HepG2 (cell line): ENCODE measurements at regions not wholly inside any gene's neighbourhood (a gene's known extent, or its start where the extent isn't known, plus 50 kb on each side); places are given as distances from the start of the nearest gene placed in this dataset.

Experiments
- ATAC-seq: fragments of 200-7000 bp; cut with Tn5 transposase; 3 replicates; pipeline ENCODE4 v1.9.1; 2020; ENCODE audit warnings: mild to moderate bottlenecking, moderate library complexity
- BruUV-seq: library from RNA; stranded (reverse); fragments of 400-500 nt; replicated peaks from 2 replicates; lab custom pipeline; 2021; lab: Mats Ljungman, UMichigan
- CTCF ChIA-PET: fragments of 300-600 bp; formaldehyde crosslinking; extraction: SDS; loops from one replicate; lab custom pipeline; 2021; ENCODE audit warnings: low total read pairs, inconsistent platforms, low intra/inter-chr PET ratio; lab: Yijun Ruan, JAX
- POLR2A ChIA-PET: fragments of 350-600 bp; sonication (Branson Sonifier 250); formaldehyde crosslinking; loops from one replicate; lab custom pipeline; 2020; ENCODE audit warnings: antibody characterized with exemption, inconsistent platforms; lab: Yijun Ruan, JAX
- DNase-seq: peaks from one replicate; pipeline ENCODE4 v3.0.0-alpha.2; 2015; ENCODE audit warnings: low spot score
- FAIRE-seq: peaks from 3 replicates; lab custom pipeline; 2011; peaks lifted over from hg19 to GRCh38; lab: Jason Lieb, UNC
- H2AFZ ChIP-seq: one replicate; pipeline ENCODE4 v1.6.1; 2011; ENCODE audit warnings: low read length, inconsistent platforms
- H3K27ac ChIP-seq: fragments of 300-600 bp; 3 replicates; pipeline ENCODE4 v1.8.0; 2011; ENCODE audit warnings: mixed run types, mild to moderate bottlenecking, mixed read lengths, low read length, inconsistent platforms; ENCODE audit not compliant: insufficient read depth; ENCODE audit errors: extremely low read length
- H3K27me3 ChIP-seq, 2 experiments: fragments of 200-600 bp in 1 of 2; 2 replicates in 1 of 2; 3 replicates in 1 of 2; pipeline versions ENCODE4 v1.6.0 to v1.8.0; 2011; ENCODE audit warnings: low read length in 2 of 2, mild to moderate bottlenecking in 2 of 2, moderate library complexity in 2 of 2, inconsistent platforms in 1 of 2; ENCODE audit not compliant: insufficient read depth in 2 of 2, control insufficient read depth in 1 of 2
- H3K36me3 ChIP-seq, 2 experiments: fragments of 200-600 bp in 1 of 2; replicated peaks in 1 of 2; 2 replicates in 1 of 2; 3 replicates in 1 of 2; pipeline versions ENCODE4 v1.5.1 to v1.8.0; 2011; ENCODE audit warnings: low read length in 2 of 2, inconsistent platforms in 1 of 2; ENCODE audit not compliant: insufficient read depth in 2 of 2, control insufficient read depth in 1 of 2
- H3K4me1 ChIP-seq: 2 replicates; pipeline ENCODE4 v1.5.1; 2012; ENCODE audit warnings: low read length, inconsistent platforms; ENCODE audit not compliant: insufficient read depth
- H3K4me2 ChIP-seq: 2 replicates; pipeline ENCODE4 v1.6.0; 2011; ENCODE audit warnings: low read depth, low read length, inconsistent platforms
- H3K4me3 ChIP-seq, 3 experiments: fragments of 200-600 bp in 1 of 3; sonication (generic), shearing (Covaris generic) in 1 of 3; replicated peaks in 1 of 3; 2 replicates each; pipeline ENCODE4 v1.5.1; 2011 to 2016; ENCODE audit warnings: low read length in 3 of 3, inconsistent platforms in 2 of 3, low read depth in 2 of 3, mild to moderate bottlenecking in 2 of 3, control low read depth in 1 of 3, mixed read lengths in 1 of 3; ENCODE audit not compliant: insufficient read depth in 1 of 3
- H3K79me2 ChIP-seq: one replicate; pipeline ENCODE4 v1.6.1; 2011; ENCODE audit warnings: low read length, inconsistent platforms; ENCODE audit not compliant: insufficient read depth
- H3K9ac ChIP-seq: 2 replicates; pipeline ENCODE4 v1.6.0; 2011; ENCODE audit warnings: mild to moderate bottlenecking, low read depth, low read length, inconsistent platforms; ENCODE audit not compliant: insufficient read depth
- H3K9me3 ChIP-seq: 2 replicates; pipeline ENCODE4 v1.5.1; 2012; ENCODE audit warnings: mild to moderate bottlenecking, low read length
- H4K20me1 ChIP-seq: 2 replicates; pipeline ENCODE4 v1.6.0; 2011; ENCODE audit warnings: inconsistent platforms, mild to moderate bottlenecking, low read length, moderate library complexity; ENCODE audit not compliant: insufficient read depth
- CREB1 ChIP-seq, 2 experiments: fragments of 450-650 bp in 1 of 2; IDR thresholded peaks; 2 replicates each; pipeline ENCODE4 v1.6.1; 2016 to 2017; ENCODE audit warnings: control low read depth in 1 of 2, mild to moderate bottlenecking in 1 of 2, missing compliant biosample characterization in 1 of 2, missing genetic modification characterization in 1 of 2
- ZMYM3 ChIP-seq: sonication (generic); formaldehyde crosslinking; IDR thresholded peaks from 2 replicates; pipeline ENCODE4 v1.5.1; 2020; ENCODE audit warnings: mild to moderate bottlenecking, missing genetic modification reagents
- ZNF547 ChIP-seq: sonication (generic); formaldehyde crosslinking; IDR thresholded peaks from 2 replicates; pipeline ENCODE4 v1.5.1; 2020; ENCODE audit warnings: mild to moderate bottlenecking, missing genetic modification reagents
- WGBS: methylation state at CpG from one replicate; pipeline ENCODE4 v1.1.6; 2017; ENCODE audit warnings: low lambda C conversion rate; 5-methylcytosine and 5-hydroxymethylcytosine counted together
- in situ Hi-C: cut with HindIII; loops from 2 replicates; pipeline ENCODE4 v1.10.0; 2017; ENCODE audit warnings: low pct_unique_long_range_greater_than_20kb; ENCODE audit not compliant: extremely low pct_ligation_motif_present
- intact Hi-C: fragments of 100-400 bp; cut with micrococcal nuclease; formaldehyde crosslinking; loops from one replicate; pipeline ENCODE4 v1.10.0; 2022; ENCODE audit not compliant: unreplicated experiment
- TF ChIP-seq, protein P1 (sequence below): IDR thresholded peaks from 2 replicates; pipeline ENCODE4 v1.6.1; 2016; ENCODE audit warnings: missing compliant biosample characterization, missing genetic modification reagents, borderline replicate concordance

DNA sequence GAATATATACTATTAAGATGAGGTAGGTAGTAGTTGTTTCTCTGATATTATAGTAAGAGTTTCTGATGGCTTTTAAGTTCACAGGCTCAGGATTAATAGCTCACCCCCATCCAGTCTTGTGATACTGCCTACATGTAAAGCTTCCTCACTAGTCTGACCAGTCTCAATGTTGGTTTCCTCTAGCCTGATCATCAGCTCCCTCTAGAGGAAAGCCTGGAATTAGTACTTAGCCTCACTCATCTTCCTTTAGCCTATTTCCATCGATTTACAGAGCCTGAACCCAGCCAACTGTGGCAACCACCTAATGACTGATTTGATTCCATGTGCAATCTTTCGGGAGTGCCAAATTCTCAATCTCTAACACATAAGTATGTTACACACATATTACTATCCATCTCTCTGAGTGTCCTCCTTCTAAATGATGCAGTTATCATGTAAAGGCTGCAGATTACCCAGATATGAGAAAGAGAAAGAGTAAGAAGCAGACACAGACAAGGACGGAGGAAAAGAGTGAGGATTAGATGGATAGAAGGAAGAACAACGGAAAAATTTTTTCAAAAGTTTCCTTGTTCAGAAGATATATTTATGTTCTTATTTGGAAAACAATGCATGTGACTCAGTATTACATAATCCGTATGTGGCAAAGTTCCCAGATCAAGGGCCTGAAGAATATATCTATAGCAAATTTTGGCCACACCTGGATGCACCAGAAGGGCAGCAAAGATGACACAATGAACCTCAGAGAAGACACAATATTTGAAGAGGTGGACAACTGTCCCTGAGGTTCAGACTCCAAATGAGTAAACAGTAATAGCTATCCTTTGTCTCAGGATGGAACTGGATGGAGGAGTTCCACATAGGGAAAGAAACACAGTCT, 333.7 kb downstream of the ELAVL2 start (continued):
- TF ChIP-seq, protein P1, sequence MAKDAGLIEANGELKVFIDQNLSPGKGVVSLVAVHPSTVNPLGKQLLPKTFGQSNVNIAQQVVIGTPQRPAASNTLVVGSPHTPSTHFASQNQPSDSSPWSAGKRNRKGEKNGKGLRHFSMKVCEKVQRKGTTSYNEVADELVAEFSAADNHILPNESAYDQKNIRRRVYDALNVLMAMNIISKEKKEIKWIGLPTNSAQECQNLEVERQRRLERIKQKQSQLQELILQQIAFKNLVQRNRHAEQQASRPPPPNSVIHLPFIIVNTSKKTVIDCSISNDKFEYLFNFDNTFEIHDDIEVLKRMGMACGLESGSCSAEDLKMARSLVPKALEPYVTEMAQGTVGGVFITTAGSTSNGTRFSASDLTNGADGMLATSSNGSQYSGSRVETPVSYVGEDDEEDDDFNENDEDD, result no peak
- TF ChIP-seq ZMYM3 (CRISPR knock-in tag), result no peak

DNA sequence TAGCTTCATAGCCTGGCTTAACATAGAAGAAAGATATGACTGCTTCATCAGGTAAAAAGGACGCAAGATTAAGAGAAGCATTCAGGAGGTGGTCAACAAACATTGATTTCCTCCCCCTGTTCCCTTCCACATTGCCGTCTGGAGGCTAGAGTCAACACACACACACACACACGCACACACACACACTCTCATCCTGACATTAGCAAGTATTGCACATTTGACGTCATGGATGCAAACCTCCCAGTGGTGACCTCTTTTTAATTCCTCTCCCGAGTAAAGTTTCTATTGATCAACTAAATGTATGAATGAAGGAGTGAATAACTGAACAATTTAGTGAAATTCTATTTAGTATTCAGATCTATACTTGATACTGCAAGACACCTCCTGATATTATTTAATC, 332.8 kb downstream of the ELAVL2 start:
- POLR2A ChIA-PET, result no interaction called here
- H3K4me2 ChIP-seq, result no peak overlapping the region

More for the DNA sequence above, 332.8 kb downstream of the ELAVL2 start:
- H3K36me3 ChIP-seq, result no peaks in the 10 kb centered on the region
- FAIRE-seq (no peak), ATAC-seq (no peak), DNase-seq (no peak)
- H2AFZ ChIP-seq, result no peak overlapping the region
- no peak overlapping the region for H3K9ac ChIP-seq
- H3K27me3 ChIP-seq, result no peaks in the 10 kb centered on the region
- no peaks in the 10 kb centered on the region for H3K4me1 ChIP-seq
- no peak overlapping the region for H3K27ac ChIP-seq
- in situ Hi-C loops (no loop called here), intact Hi-C loops (loop anchor here (5.0 kb wide), 1 partner anchor 1021 kb away; no protein-coding TSS in a partner anchor)
- TF ChIP-seq CREB1 (IDR thresholded peaks at IDR 0.05) (peak; percentile 59; the same call in 1 of the 2 replicates), CREB1 (CRISPR knock-in tag; IDR thresholded peaks at IDR 0.05) (no peak), ZNF547 (CRISPR knock-in tag) (no peak)
- CTCF ChIA-PET, result no interaction called here
- no peaks in the 10 kb centered on the region for H3K79me2 ChIP-seq
- H4K20me1 ChIP-seq, result no peaks in the 10 kb centered on the region
- H3K9me3 ChIP-seq, result no peaks in the 10 kb centered on the region
- 3% methylated on average over 5 of the region's 5 CpGs for WGBS
- H3K4me3 ChIP-seq, result no peak overlapping the region
- BruUV-seq, result no TSS peak
